ENCODE measurements at regions not wholly inside any gene's neighbourhood (a gene's known extent, or its start where the extent isn't known, plus 50 kb on each side); places are given as distances from the start of the nearest gene placed in this dataset.

GRCh38 chr4:35503435-35503834 is 740.9 kb downstream of the ARAP2 start:
- TF ChIP-seq, protein P1, sequence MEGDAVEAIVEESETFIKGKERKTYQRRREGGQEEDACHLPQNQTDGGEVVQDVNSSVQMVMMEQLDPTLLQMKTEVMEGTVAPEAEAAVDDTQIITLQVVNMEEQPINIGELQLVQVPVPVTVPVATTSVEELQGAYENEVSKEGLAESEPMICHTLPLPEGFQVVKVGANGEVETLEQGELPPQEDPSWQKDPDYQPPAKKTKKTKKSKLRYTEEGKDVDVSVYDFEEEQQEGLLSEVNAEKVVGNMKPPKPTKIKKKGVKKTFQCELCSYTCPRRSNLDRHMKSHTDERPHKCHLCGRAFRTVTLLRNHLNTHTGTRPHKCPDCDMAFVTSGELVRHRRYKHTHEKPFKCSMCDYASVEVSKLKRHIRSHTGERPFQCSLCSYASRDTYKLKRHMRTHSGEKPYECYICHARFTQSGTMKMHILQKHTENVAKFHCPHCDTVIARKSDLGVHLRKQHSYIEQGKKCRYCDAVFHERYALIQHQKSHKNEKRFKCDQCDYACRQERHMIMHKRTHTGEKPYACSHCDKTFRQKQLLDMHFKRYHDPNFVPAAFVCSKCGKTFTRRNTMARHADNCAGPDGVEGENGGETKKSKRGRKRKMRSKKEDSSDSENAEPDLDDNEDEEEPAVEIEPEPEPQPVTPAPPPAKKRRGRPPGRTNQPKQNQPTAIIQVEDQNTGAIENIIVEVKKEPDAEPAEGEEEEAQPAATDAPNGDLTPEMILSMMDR (IDR thresholded peaks at IDR 0.05; ENCODE audit: poor library complexity), result no peak
- TF ChIP-seq EZH2 (IDR thresholded peaks at IDR 0.05; ENCODE audit: borderline replicate concordance), result no peak
- no peak for TF ChIP-seq EZH2phosphoT487 (IDR thresholded peaks at IDR 0.05; ENCODE audit: low read depth, severe bottlenecking, unreplicated experiment)
- no peak for DNase-seq (ENCODE audit: low spot score)
- Histone ChIP-seq H3K4me3 (no peak overlapping the region), H3K79me2 (no peaks in the 10 kb centered on the region), H2AFZ (no peak overlapping the region), H3K27me3 (no peaks in the 10 kb centered on the region), H3K36me3 (replicated peaks; ENCODE audit: insufficient read depth, low read depth) (no peaks in the 10 kb centered on the region), H3K4me1 (ENCODE audit: insufficient read depth) (no peaks in the 10 kb centered on the region), H3K9me3 (ENCODE audit: low read depth) (no peaks in the 10 kb centered on the region), H3K4me2 (no peak overlapping the region), H3K27ac (no peak overlapping the region), H3K9me2 (replicated peaks; ENCODE audit: insufficient read depth) (no peaks in the 10 kb centered on the region), H4K20me1 (ENCODE audit: insufficient read depth, poor library complexity, severe bottlenecking) (no peaks in the 10 kb centered on the region)
- WGBS (ENCODE audit: low lambda C conversion rate, missing lambda C conversion rate), result 80% methylated on average over 1 of the region's 1 CpG

DNA sequence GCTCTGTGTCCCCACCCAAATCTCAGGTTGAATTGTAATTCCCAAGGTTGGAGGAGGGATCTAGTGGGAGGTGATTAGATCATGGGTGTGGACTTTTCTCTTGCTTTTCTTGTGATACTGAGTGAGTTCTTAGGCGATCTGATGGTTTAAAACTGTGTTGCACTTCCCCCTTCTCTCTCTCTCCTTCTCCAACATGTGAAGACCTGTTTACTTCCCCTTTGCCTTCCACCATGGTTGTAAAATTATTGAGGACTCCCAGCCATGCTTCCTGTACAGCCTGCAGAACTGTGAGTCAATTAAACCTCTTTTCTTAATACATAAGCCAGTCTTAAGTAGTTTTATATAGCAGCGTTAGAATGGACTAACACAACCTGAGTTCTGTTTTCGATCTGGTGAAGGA is 738.2 kb downstream of the ARAP2 start:
- H3K4me3 ChIP-seq, result no peak overlapping the region
- no peaks in the 10 kb centered on the region for H4K20me1 ChIP-seq (ENCODE audit: insufficient read depth, poor library complexity, severe bottlenecking)
- WGBS (ENCODE audit: low lambda C conversion rate, missing lambda C conversion rate), result 91% methylated on average over 3 of the region's 3 CpGs
- H3K27me3 ChIP-seq, result no peaks in the 10 kb centered on the region
- no peaks in the 10 kb centered on the region for H3K36me3 ChIP-seq (replicated peaks; ENCODE audit: insufficient read depth, low read depth)
- DNase-seq (ENCODE audit: low spot score), result no peak
- no peak for TF ChIP-seq EZH2phosphoT487 (IDR thresholded peaks at IDR 0.05; ENCODE audit: low read depth, severe bottlenecking, unreplicated experiment)
- TF ChIP-seq, protein P1 (IDR thresholded peaks at IDR 0.05; ENCODE audit: poor library complexity), result no peak
- TF ChIP-seq EZH2 (IDR thresholded peaks at IDR 0.05; ENCODE audit: borderline replicate concordance), result no peak
- no peak overlapping the region for H3K27ac ChIP-seq
- no peak overlapping the region for H2AFZ ChIP-seq
- H3K4me2 ChIP-seq, result no peak overlapping the region
- H3K9me2 ChIP-seq (replicated peaks; ENCODE audit: insufficient read depth), result no peaks in the 10 kb centered on the region
- no peaks in the 10 kb centered on the region for H3K4me1 ChIP-seq (ENCODE audit: insufficient read depth)
- H3K79me2 ChIP-seq, result no peaks in the 10 kb centered on the region
- H3K9me3 ChIP-seq (ENCODE audit: low read depth), result no peaks in the 10 kb centered on the region

DNA sequence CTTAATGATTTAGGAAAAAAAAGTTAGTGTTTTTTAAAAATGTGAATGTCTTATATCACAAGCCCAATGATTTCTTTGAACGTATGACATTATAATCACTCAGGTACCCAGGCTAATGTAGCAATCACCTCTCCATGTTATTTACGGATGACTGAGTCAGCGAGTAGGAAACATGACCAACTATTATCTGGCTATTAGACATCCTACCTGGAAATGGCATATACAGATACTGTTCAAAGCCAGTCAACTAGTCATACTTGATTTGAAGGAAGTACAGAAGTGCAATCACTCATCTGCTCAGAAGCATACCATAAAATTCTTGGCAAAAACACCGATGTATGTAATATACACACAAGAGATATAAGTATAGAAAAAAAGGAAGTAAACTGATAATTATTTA is 732.5 kb downstream of the ARAP2 start:
- Histone ChIP-seq H3K27ac (no peak overlapping the region), H3K4me3 (no peak overlapping the region), H2AFZ (no peak overlapping the region), H3K79me2 (no peaks in the 10 kb centered on the region), H3K4me1 (ENCODE audit: insufficient read depth) (no peaks in the 10 kb centered on the region), H3K36me3 (replicated peaks; ENCODE audit: insufficient read depth, low read depth) (no peaks in the 10 kb centered on the region), H3K9me3 (ENCODE audit: low read depth) (no peaks in the 10 kb centered on the region), H3K27me3 (no peaks in the 10 kb centered on the region), H4K20me1 (ENCODE audit: insufficient read depth, poor library complexity, severe bottlenecking) (no peaks in the 10 kb centered on the region), H3K9me2 (replicated peaks; ENCODE audit: insufficient read depth) (no peaks in the 10 kb centered on the region), H3K4me2 (no peak overlapping the region)
- DNase-seq (ENCODE audit: low spot score), result no peak
- TF ChIP-seq, protein P1 (IDR thresholded peaks at IDR 0.05; ENCODE audit: poor library complexity), result no peak
- TF ChIP-seq EZH2phosphoT487 (IDR thresholded peaks at IDR 0.05; ENCODE audit: low read depth, severe bottlenecking, unreplicated experiment), result no peak
- TF ChIP-seq EZH2 (IDR thresholded peaks at IDR 0.05; ENCODE audit: borderline replicate concordance), result no peak
- WGBS (ENCODE audit: low lambda C conversion rate, missing lambda C conversion rate), result 93% methylated on average over 4 of the region's 4 CpGs

GRCh38 chr4:35516102-35516501 is 728.2 kb downstream of the ARAP2 start:
- Histone ChIP-seq H3K36me3 (replicated peaks; ENCODE audit: insufficient read depth, low read depth) (no peaks in the 10 kb centered on the region), H2AFZ (no peak overlapping the region), H3K9me2 (replicated peaks; ENCODE audit: insufficient read depth) (no peaks in the 10 kb centered on the region), H3K4me2 (no peak overlapping the region), H4K20me1 (ENCODE audit: insufficient read depth, poor library complexity, severe bottlenecking) (no peaks in the 10 kb centered on the region), H3K4me1 (ENCODE audit: insufficient read depth) (no peaks in the 10 kb centered on the region), H3K79me2 (no peaks in the 10 kb centered on the region), H3K27ac (no peak overlapping the region), H3K4me3 (no peak overlapping the region), H3K27me3 (no peaks in the 10 kb centered on the region), H3K9me3 (ENCODE audit: low read depth) (no peaks in the 10 kb centered on the region)
- no peak for DNase-seq (ENCODE audit: low spot score)
- 60% methylated on average over 1 of the region's 1 CpG for WGBS (ENCODE audit: low lambda C conversion rate, missing lambda C conversion rate)
- TF ChIP-seq EZH2phosphoT487 (IDR thresholded peaks at IDR 0.05; ENCODE audit: low read depth, severe bottlenecking, unreplicated experiment) (no peak), EZH2 (IDR thresholded peaks at IDR 0.05; ENCODE audit: borderline replicate concordance) (no peak)
- TF ChIP-seq, protein P1 (IDR thresholded peaks at IDR 0.05; ENCODE audit: poor library complexity), result no peak
